HG02571 (cell line): ENCODE measurements at regions not wholly inside any gene's neighbourhood (a gene's known extent, or its start where the extent isn't known, plus 50 kb on each side); places are given as distances from the start of the nearest gene placed in this dataset.
"Not testable (repeated sequence)": the region's sequence is repeated elsewhere in the genome, so short reads cannot be mapped to it uniquely, and the experiment has no call there.

Source experiments
- ATAC-seq: cut with Tn5 transposase; IDR thresholded peaks from one replicate; pipeline ENCODE4 v1.9.1; 2021; ENCODE audit warnings: mild to moderate bottlenecking, moderate library complexity; ENCODE audit not compliant: unreplicated experiment

- ATAC-seq, result no peak
Observed at GRCh38 chr9:117936185-117937130, 232.3 kb downstream of the TLR4 start.

GRCh38 chr9:117938086-117938485 is 233.9 kb downstream of the TLR4 start:
- no peak for ATAC-seq

GRCh38 chr9:117938896-117939295 is 234.7 kb downstream of the TLR4 start:
- ATAC-seq, result no peak

- ATAC-seq, result not testable (repeated sequence)
Observed at GRCh38 chr9:117944750-117945149, 240.5 kb downstream of the TLR4 start.

- ATAC-seq, result no peak
Observed at GRCh38 chr9:117945286-117945685, 241.1 kb downstream of the TLR4 start.

GRCh38 chr9:117951127-117951526 is 246.9 kb downstream of the TLR4 start:
- ATAC-seq, result no peak

GRCh38 chr9:117952581-117952980 is 248.4 kb downstream of the TLR4 start:
- ATAC-seq, result no peak

- no peak for ATAC-seq
Observed at GRCh38 chr9:117957267-117957666, 253.1 kb downstream of the TLR4 start.

GRCh38 chr9:117958726-117959125 is 254.5 kb downstream of the TLR4 start:
- ATAC-seq, result no peak

- no peak for ATAC-seq
Observed at GRCh38 chr9:117963493-117964090, 259.4 kb downstream of the TLR4 start.

GRCh38 chr9:117970276-117971050 is 266.3 kb downstream of the TLR4 start:
- ATAC-seq, result no peak

GRCh38 chr9:117974108-117974507 is 269.9 kb downstream of the TLR4 start:
- no peak for ATAC-seq

GRCh38 chr9:117979914-117980313 is 275.7 kb downstream of the TLR4 start:
- no peak for ATAC-seq

GRCh38 chr9:117987945-117988344 is 283.7 kb downstream of the TLR4 start:
- ATAC-seq, result no peak

- ATAC-seq, result no peak
Observed at GRCh38 chr9:117992006-117992405, 287.8 kb downstream of the TLR4 start.

GRCh38 chr9:118000581-118000980 is 296.4 kb downstream of the TLR4 start:
- ATAC-seq, result no peak

GRCh38 chr9:118003240-118003639 is 299.0 kb downstream of the TLR4 start:
- no peak for ATAC-seq

- no peak for ATAC-seq
Observed at GRCh38 chr9:118008246-118008645, 304.0 kb downstream of the TLR4 start.

GRCh38 chr9:118009614-118010013 is 305.4 kb downstream of the TLR4 start:
- ATAC-seq, result no peak

- ATAC-seq, result no peak
Observed at GRCh38 chr9:118017607-118018122, 313.5 kb downstream of the TLR4 start.

- no peak for ATAC-seq
Observed at GRCh38 chr9:118023644-118024043, 319.4 kb downstream of the TLR4 start.
